ENCODE measurements at regions not wholly inside any gene's neighbourhood (a gene's known extent, or its start where the extent isn't known, plus 50 kb on each side); places are given as distances from the start of the nearest gene placed in this dataset.

GRCh38 chr5:123966781-123967180 is 454.8 kb downstream of the CSNK1G3 start:
- no peaks in the 10 kb centered on the region for H4K20me1 ChIP-seq (ENCODE audit: control insufficient read depth, insufficient read depth, low read length, poor library complexity, severe bottlenecking)
- no CpG with 5 or more reads among the region's 1 CpG for WGBS (ENCODE audit: insufficient coverage)
- no peak overlapping the region for H3K4me2 ChIP-seq (replicated peaks; ENCODE audit: low read depth, low read length, poor library complexity, severe bottlenecking)
- no peaks in the 10 kb centered on the region for H3K9me3 Mint-ChIP-seq (ENCODE audit: insufficient read depth)
- POLR2A ChIA-PET = no interaction called here
- CTCF ChIA-PET = no interaction called here
- H3K4me3 ChIP-seq (ENCODE audit: control extremely low read depth in 1 of 5, extremely low read depth in 1 of 5, insufficient read depth in 1 of 5, low read depth in 2 of 5, low read length in 4 of 5) = no peak overlapping the region
- H3K4me3 Mint-ChIP-seq = no peak overlapping the region
- no peaks in the 10 kb centered on the region for H3K4me1 Mint-ChIP-seq
- H3K27ac ChIP-seq (ENCODE audit: low read length in 2 of 2) = no peak overlapping the region
- H3K36me3 ChIP-seq (replicated peaks in 1 of 2; ENCODE audit: control extremely low read depth in 1 of 2, control insufficient read depth in 1 of 2, extremely low read depth in 1 of 2, insufficient read depth in 2 of 2, low read length in 1 of 2) = no peaks in the 10 kb centered on the region
- ATAC-seq (ENCODE audit: low read depth) = no peak
- intact Hi-C loops (cut with micrococcal nuclease) = no loop called here
- H3K27ac Mint-ChIP-seq = no peak overlapping the region
- H3K79me2 ChIP-seq (ENCODE audit: control insufficient read depth, insufficient read depth, low read length) = no peaks in the 10 kb centered on the region
- TF ChIP-seq CTCF (IDR thresholded peaks at IDR 0.05) = no peak
- no peak for TF ChIP-seq EZH2 (IDR thresholded peaks at IDR 0.05; ENCODE audit: borderline replicate concordance, insufficient read depth, low read depth, low read length, poor library complexity, severe bottlenecking)
- H3K27me3 Mint-ChIP-seq = no peaks in the 10 kb centered on the region
- DNase-seq = no peak
- H3K4me1 ChIP-seq (ENCODE audit: control insufficient read depth in 2 of 2, insufficient read depth in 2 of 2, low read length in 2 of 2) = no peaks in the 10 kb centered on the region
- H2AFZ ChIP-seq (ENCODE audit: insufficient read depth, low read depth, low read length, poor library complexity, severe bottlenecking) = no peak overlapping the region
- H3K9ac ChIP-seq (ENCODE audit: low read length) = no peak overlapping the region
- H3K9me3 ChIP-seq (ENCODE audit: control extremely low read depth in 1 of 3, control insufficient read depth in 2 of 3, insufficient read depth in 1 of 3, low read length in 2 of 3) = peaks cover 0 to 3% (median 0%) of the 10 kb centered on the region in 3 donors
- H3K27me3 ChIP-seq (replicated peaks in 1 of 4; ENCODE audit: control extremely low read depth in 1 of 4, control insufficient read depth in 3 of 4, insufficient read depth in 4 of 4, low read length in 3 of 4) = no peaks in the 10 kb centered on the region

- Histone ChIP-seq H3K4me1 (ENCODE audit: control insufficient read depth in 2 of 2, insufficient read depth in 2 of 2, low read length in 2 of 2) (no peaks in the 10 kb centered on the region), H3K4me3 (ENCODE audit: control extremely low read depth in 1 of 5, extremely low read depth in 1 of 5, insufficient read depth in 1 of 5, low read depth in 2 of 5, low read length in 4 of 5) (no peak overlapping the region), H3K79me2 (ENCODE audit: control insufficient read depth, insufficient read depth, low read length) (no peaks in the 10 kb centered on the region), H3K4me2 (replicated peaks; ENCODE audit: low read depth, low read length, poor library complexity, severe bottlenecking) (no peak overlapping the region), H4K20me1 (ENCODE audit: control insufficient read depth, insufficient read depth, low read length, poor library complexity, severe bottlenecking) (no peaks in the 10 kb centered on the region), H2AFZ (ENCODE audit: insufficient read depth, low read depth, low read length, poor library complexity, severe bottlenecking) (no peak overlapping the region), H3K27ac (ENCODE audit: low read length in 2 of 2) (no peak overlapping the region), H3K9ac (ENCODE audit: low read length) (no peak overlapping the region), H3K27me3 (replicated peaks in 1 of 4; ENCODE audit: control extremely low read depth in 1 of 4, control insufficient read depth in 3 of 4, insufficient read depth in 4 of 4, low read length in 3 of 4) (no peaks in the 10 kb centered on the region), H3K9me3 (ENCODE audit: control extremely low read depth in 1 of 3, control insufficient read depth in 2 of 3, insufficient read depth in 1 of 3, low read length in 2 of 3) (peaks cover 0 to 3% (median 0%) of the 10 kb centered on the region in 3 donors), H3K36me3 (replicated peaks in 1 of 2; ENCODE audit: control extremely low read depth in 1 of 2, control insufficient read depth in 1 of 2, extremely low read depth in 1 of 2, insufficient read depth in 2 of 2, low read length in 1 of 2) (no peaks in the 10 kb centered on the region)
- CTCF ChIA-PET = no interaction called here
- intact Hi-C loops (cut with micrococcal nuclease) = no loop called here
- POLR2A ChIA-PET = no interaction called here
- Mint-ChIP-seq H3K4me1 (no peaks in the 10 kb centered on the region), H3K9me3 (ENCODE audit: insufficient read depth) (no peaks in the 10 kb centered on the region), H3K4me3 (no peak overlapping the region), H3K27me3 (no peaks in the 10 kb centered on the region), H3K27ac (no peak overlapping the region)
- ATAC-seq (ENCODE audit: low read depth) (no peak), DNase-seq (no peak)
- no CpG with 5 or more reads among the region's 3 CpGs for WGBS (ENCODE audit: insufficient coverage)
- no peak for TF ChIP-seq EZH2 (IDR thresholded peaks at IDR 0.05; ENCODE audit: borderline replicate concordance, insufficient read depth, low read depth, low read length, poor library complexity, severe bottlenecking)
These were observed 453.6 kb downstream of the CSNK1G3 start for GRCh38 chr5:123965626-123966025.
